ENCODE measurements at regions not wholly inside any gene's neighbourhood (a gene's known extent, or its start where the extent isn't known, plus 50 kb on each side); places are given as distances from the start of the nearest gene placed in this dataset.
A peak's percentile ranks its signal among the peaks of the same experiment; 100 is the strongest.
"Not testable (repeated sequence)": the region's sequence is repeated elsewhere in the genome, so short reads cannot be mapped to it uniquely, and the experiment has no call there.

GRCh38 chr1:4476394-4476793 is 178.0 kb upstream of the AJAP1 start:
- DNase-seq, result no peak

GRCh38 chr1:4481451-4481850 is 173.0 kb upstream of the AJAP1 start:
- DNase-seq, result no peak

GRCh38 chr1:4482526-4482925 is 171.9 kb upstream of the AJAP1 start:
- DNase-seq, result no peak

- no peak for DNase-seq
Measured at GRCh38 chr1:4483021-4483625, 171.3 kb upstream of the AJAP1 start.

- DNase-seq, result no peak
Measured at GRCh38 chr1:4485398-4485797, 169.0 kb upstream of the AJAP1 start.

GRCh38 chr1:4485878-4486277 is 168.5 kb upstream of the AJAP1 start:
- no peak for DNase-seq

- DNase-seq, result no peak
Measured at GRCh38 chr1:4486408-4487120, 167.8 kb upstream of the AJAP1 start.

- DNase-seq, result no peak
Measured at GRCh38 chr1:4488018-4488417, 166.4 kb upstream of the AJAP1 start.

GRCh38 chr1:4489486-4489885 is 164.9 kb upstream of the AJAP1 start:
- no peak for DNase-seq

- DNase-seq, result not testable (repeated sequence)
Measured at GRCh38 chr1:4489992-4490391, 164.4 kb upstream of the AJAP1 start.

- no peak for DNase-seq
Measured at GRCh38 chr1:4494027-4494426, 160.4 kb upstream of the AJAP1 start.

GRCh38 chr1:4494558-4494957 is 159.9 kb upstream of the AJAP1 start:
- DNase-seq, result no peak

GRCh38 chr1:4495809-4496208 is 158.6 kb upstream of the AJAP1 start:
- no peak for DNase-seq

GRCh38 chr1:4500441-4500840 is 154.0 kb upstream of the AJAP1 start:
- no peak for DNase-seq

- no peak for DNase-seq
Measured at GRCh38 chr1:4506591-4506990, 147.8 kb upstream of the AJAP1 start.

GRCh38 chr1:4509206-4509605 is 145.2 kb upstream of the AJAP1 start:
- no peak for DNase-seq

- DNase-seq, result no peak
Measured at GRCh38 chr1:4510276-4510691, 144.1 kb upstream of the AJAP1 start.

GRCh38 chr1:4511374-4511773 is 143.0 kb upstream of the AJAP1 start:
- no peak for DNase-seq

- DNase-seq, result peak; percentile 58
Measured at GRCh38 chr1:4512636-4513035, 141.8 kb upstream of the AJAP1 start.

GRCh38 chr1:4513685-4514084 is 140.7 kb upstream of the AJAP1 start:
- no peak for DNase-seq

- DNase-seq, result no peak
Measured at GRCh38 chr1:4515727-4516289, 138.6 kb upstream of the AJAP1 start.

GRCh38 chr1:4516596-4516995 is 137.8 kb upstream of the AJAP1 start:
- DNase-seq, result no peak

- DNase-seq, result no peak
Measured at GRCh38 chr1:4517186-4517954, 137.0 kb upstream of the AJAP1 start.
